HG03025 (cell line): ENCODE measurements at regions not wholly inside any gene's neighbourhood (a gene's known extent, or its start where the extent isn't known, plus 50 kb on each side); places are given as distances from the start of the nearest gene placed in this dataset.
A peak's percentile ranks its signal among the peaks of the same experiment; 100 is the strongest.

Source experiments
- ATAC-seq: cut with Tn5 transposase; IDR thresholded peaks from one replicate; pipeline ENCODE4 v1.9.1; 2021; ENCODE audit warnings: mild to moderate bottlenecking, moderate library complexity; ENCODE audit not compliant: unreplicated experiment, low FRiP score

- no peak for ATAC-seq
Measured at GRCh38 chr5:33232731-33233505, 207.8 kb upstream of the TARS1 start.

DNA sequence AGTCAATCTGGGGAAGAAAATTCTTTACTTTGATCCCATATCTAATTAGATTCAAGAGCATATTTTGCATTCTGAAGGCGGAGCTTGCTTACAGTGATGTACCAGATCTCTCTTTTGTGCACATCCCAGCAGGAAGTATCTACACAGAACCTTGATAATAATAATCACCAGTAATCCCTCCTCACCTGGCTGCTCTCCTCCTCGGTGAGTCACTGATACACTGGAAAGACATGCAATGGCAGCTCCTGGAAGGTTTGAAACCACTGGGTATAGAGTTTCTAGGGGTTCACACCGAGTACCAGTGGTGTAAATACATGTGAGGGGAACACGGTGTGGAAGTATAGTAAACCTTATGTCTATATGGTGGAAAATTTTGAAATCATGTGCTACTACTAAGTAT is 205.5 kb upstream of the TARS1 start:
- no peak for ATAC-seq

DNA sequence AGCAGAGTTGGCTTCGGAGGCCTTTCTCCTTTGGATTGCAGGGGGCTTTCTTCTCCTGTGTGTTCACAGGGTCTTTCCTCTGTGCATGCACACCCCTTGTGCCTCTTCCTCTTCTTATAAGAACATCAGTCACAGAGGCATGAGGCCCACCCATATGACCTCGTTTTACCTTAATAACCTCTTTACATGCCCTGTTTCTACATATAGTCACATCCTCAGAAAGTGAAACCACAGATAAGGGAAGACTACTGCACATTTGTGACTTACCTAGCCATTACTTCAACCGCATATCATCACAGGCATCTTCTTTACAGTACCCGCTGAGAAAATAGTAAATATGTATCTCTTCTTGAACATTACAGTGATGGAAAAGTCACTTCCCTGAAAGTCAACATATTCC is 204.9 kb upstream of the TARS1 start:
- ATAC-seq: no peak

- no peak for ATAC-seq
Measured at GRCh38 chr5:33237471-33237870, 203.3 kb upstream of the TARS1 start.

- ATAC-seq: no peak
Measured at GRCh38 chr5:33238826-33239695, 201.7 kb upstream of the TARS1 start.

DNA sequence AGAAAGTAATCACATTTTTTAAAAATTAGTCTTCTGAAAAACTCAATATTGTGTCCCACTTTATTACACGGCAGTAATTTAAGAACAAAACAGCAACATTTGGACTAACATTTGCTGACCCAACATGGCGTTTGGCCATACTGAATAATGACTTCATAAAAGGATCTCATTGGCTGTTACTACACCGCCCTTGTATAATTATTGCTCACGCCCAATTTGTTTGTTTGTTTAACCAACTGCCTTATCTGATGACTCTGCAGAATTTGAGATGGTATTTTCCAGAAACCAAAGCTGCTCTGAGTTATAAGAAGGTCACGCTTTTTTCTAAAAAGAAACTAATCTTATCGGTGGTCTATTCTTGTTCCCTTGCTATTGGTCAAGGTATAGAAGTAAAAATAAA is 200.2 kb upstream of the TARS1 start:
- no peak for ATAC-seq

DNA sequence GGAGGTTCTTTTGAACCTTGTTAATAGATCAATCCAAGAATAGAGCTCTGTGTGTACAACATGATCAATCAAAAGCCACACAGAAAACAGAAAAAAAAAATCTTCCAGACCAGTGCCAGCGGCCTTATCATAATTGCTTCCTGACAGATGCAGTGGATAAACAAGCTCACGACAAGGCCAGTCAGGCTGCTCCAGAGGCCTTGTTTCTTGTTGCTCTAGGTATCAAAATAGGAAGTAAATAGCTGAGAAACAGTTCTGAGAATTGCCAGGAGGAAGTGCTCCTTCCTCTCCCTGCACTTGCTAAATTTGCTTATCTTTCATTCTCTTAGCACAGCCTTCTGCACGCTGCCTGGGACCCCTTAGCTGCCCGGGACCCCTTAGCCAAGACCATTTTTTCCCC is 199.0 kb upstream of the TARS1 start:
- ATAC-seq: peak; percentile 76

DNA sequence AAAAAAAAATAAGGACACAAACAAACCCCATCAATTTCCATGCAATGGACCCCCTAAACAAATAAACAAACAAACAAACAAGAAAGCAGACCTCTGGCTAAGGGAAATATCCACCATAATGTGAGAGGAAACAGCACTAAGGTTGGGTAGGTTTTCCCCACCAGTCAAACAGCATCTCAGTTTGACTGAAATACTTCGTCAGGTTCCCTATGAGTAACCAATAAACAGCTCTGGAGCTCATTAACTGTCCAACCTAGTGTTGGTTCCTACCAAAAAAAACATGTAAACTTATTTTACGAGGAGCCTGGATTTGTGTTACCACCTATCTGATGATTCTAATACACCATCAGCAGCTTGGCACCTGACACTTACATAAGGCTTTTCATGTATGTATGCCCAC is 198.5 kb upstream of the TARS1 start:
- ATAC-seq: no peak

GRCh38 chr5:33244441-33245150 is 196.2 kb upstream of the TARS1 start:
- ATAC-seq: no peak

DNA sequence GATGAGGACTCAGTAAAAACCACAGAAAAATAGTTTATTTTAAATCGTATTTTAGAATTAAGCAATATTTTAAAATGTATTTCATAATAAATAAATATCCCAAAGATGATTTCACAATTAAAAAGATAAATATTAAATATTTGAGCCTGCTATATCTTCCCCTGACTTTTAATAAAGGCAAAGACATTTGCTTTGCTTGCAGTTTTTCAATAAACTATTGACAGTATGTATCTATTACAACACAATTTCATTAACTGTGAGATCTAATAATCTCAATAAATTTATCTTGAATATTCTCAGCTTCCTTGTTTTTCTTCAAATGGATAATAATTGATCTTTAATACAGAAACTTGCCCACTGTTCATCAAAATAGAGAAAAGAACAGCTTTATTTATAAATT is 186.2 kb upstream of the TARS1 start:
- no peak for ATAC-seq

GRCh38 chr5:33257807-33258429 is 182.8 kb upstream of the TARS1 start:
- ATAC-seq: no peak

DNA sequence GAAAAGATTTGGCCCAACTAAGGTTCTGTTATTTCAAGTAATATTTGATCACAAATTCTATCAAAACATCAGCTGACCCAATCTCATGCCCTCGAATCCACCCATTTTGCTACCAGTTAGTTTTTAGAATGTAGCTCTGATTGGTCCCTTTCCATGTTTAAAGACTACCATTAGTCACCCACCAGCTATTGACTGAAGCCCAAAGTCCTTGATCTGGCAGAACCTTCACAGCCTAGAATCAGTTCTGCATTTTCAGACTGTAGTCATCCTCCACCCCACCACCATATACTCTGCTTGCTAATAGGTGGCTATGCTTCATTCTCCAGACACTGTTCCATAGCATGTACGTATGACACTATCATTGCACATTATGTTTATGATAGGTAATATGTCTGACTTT is 182.2 kb upstream of the TARS1 start:
- ATAC-seq: no peak

DNA sequence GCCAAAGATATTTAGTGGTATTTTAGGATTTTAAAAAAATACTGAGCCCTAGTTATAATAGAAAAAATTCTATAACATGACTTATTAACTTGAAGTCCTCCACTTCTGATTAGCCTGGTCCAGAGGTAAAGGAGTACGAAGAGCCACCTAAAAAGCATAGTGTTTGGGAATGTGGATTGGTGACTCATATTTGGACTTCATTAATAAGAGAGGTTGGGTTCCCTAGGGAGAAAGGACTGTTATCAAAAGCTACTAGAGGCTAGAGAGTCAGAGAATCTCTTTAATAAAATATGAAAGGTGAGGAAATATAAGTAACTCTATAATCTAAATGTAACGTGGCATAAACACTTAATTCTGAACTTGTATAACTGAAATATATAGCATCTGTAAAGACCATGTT is 180.7 kb upstream of the TARS1 start:
- ATAC-seq: no peak

- ATAC-seq: no peak
Measured at GRCh38 chr5:33261305-33261704, 179.5 kb upstream of the TARS1 start.

DNA sequence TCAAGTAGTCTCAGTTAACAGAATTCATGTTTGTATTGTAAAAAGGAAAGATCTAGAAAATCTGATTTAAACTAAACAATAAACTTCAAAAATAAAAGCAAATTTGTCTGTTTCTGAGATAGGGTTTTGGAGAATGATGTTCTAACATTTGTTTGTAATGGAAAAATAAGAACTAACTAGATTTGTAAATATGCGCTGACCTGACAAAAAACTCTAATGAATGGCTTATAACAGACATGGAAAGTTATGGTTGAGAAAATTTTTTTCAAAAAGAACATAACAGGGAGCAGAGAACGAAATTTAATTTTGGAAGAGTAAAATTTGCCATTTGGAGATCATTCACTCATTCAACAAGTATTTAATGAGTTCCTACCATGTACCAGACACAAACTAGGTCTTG is 179.0 kb upstream of the TARS1 start:
- ATAC-seq: no peak

DNA sequence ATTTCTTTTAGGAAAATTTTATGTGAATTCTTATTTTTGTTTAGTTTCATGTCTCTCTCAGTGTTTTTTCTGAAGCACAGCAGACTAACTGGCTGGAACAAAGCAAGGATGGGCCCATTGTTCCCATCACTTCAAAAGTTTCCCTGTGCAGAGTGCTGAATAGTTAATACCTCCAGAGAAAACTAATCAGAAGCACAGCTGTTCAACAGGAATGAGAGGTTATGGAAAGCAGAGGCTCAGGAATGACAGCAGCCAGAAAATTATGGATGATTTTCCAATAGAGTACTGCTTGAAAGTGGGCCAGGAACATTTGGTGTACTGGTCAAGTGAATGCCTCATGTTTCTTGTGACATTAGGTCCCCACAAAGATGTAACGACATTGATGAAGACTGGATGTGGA is 173.0 kb upstream of the TARS1 start:
- ATAC-seq: no peak

DNA sequence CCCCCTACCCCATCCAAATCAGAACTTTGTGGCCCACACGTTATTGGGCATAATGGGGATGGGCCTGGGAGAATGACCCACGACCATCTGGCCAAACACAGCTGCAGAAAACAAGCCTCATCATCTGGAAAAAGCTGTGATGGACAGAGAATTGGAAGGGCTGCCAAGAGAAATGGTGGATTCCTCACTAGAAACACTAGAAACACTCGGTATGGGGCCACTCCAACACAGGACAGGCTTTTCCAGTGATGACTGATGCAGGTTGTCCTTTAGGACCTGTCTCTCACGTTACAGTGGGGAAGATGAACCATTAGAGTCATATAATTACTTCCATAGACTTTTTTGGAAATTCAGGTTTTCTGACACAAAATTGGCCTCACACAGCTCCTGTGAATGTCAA is 172.4 kb upstream of the TARS1 start:
- no peak for ATAC-seq

DNA sequence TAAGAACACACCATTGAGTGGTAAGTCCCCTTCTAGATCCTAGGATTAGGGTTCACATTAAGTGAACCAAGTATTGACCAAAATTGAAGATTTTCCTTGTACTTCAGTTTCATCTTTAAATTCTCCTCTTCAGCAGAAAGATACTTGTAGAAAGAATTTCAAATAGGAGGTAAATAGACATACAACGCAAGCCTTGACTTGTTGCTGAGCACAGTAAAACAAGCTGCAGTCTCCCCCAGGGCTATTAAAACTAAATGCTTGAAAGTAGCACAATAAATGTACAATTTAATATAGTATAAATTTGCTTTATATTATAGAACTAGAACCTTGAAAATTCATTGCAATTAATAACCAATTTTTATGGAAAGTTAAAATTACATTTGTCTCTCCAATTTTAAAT is 170.1 kb upstream of the TARS1 start:
- no peak for ATAC-seq

- ATAC-seq: no peak
Measured at GRCh38 chr5:33271606-33272005, 169.2 kb upstream of the TARS1 start.

DNA sequence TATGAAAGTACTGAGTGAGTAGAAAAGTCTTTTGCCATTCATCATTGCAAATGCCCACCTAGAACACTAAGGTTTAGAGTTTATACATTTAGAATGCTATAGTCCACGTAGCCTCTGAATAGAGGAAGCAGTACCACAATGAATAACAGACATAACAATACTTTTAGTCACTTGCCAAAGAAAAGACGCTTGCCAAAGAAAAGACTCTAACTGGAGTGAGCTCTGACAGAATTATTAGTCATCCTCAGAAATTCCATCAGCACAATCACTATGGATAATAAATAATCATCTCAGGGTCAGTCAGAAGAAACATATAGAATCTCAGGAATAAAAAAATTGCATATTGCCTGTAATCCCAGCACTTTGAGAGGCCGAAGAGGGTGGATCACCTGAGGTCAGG is 168.5 kb upstream of the TARS1 start:
- ATAC-seq: no peak

DNA sequence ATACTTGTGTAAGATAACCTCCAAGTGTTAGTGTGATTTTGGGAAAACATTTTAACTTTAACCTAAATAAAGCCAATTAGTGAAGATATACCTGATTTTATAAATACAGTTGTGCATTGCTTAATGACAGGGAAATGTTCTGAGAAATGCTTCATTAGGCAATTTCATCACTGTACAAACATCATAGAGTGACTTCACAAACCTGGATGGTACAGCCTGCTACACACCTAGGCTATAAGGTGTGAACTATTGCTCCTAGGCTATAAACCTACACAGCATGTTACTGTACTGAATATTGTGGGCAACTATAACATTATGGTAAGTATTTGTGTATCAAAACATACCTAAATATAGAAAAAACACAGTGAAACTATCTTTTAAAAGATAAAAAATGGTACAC is 166.8 kb upstream of the TARS1 start:
- no peak for ATAC-seq
